ENCODE measurements at regions not wholly inside any gene's neighbourhood (a gene's known extent, or its start where the extent isn't known, plus 50 kb on each side); places are given as distances from the start of the nearest gene placed in this dataset.
A peak's percentile ranks its signal among the peaks of the same experiment; 100 is the strongest.
"Not testable (repeated sequence)": the region's sequence is repeated elsewhere in the genome, so short reads cannot be mapped to it uniquely, and the experiment has no call there.

- FAIRE-seq; DNase-seq (ENCODE audit: low spot score): not testable (repeated sequence)
Measured at GRCh38 chr22:23464796-23465195, 115.3 kb downstream of the IGLL1 start.

DNA sequence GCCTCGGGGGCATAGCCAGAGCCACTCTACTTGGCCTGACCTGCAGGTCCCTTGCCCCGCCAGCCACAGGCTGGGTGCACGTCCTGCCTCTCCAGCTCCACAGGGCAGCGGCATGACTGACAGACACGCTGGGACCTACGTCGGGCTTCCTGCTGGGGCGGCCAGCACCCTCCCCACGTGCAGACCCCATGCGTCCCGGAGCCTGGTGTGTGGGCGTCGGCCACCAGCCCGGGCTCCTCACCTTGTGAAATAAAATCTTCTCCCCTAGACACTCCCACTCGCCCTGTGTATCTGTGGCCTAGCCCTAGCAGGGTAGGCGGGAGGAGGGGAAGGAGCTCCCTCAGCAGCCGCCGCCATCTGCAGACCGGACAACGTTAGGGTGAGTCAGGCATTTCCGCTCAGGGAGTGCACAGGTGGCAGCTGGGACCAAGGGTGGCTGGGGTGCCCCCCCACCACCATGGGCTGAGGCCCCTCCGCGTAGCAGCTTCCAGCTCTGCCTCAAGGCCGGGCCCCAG is 119.5 kb downstream of the IGLL1 start:
- DNase-seq (ENCODE audit: low spot score) = not testable (repeated sequence)
- FAIRE-seq = peak; percentile 83

GRCh38 chr22:23459645-23460516 is 120.2 kb downstream of the IGLL1 start:
- peak; percentile 85 for FAIRE-seq
- DNase-seq (ENCODE audit: low spot score) = not testable (repeated sequence)

- DNase-seq (ENCODE audit: low spot score) (no peak), FAIRE-seq (peak; percentile 74)
Measured at GRCh38 chr22:23458663-23459541, 121.2 kb downstream of the IGLL1 start.

DNA sequence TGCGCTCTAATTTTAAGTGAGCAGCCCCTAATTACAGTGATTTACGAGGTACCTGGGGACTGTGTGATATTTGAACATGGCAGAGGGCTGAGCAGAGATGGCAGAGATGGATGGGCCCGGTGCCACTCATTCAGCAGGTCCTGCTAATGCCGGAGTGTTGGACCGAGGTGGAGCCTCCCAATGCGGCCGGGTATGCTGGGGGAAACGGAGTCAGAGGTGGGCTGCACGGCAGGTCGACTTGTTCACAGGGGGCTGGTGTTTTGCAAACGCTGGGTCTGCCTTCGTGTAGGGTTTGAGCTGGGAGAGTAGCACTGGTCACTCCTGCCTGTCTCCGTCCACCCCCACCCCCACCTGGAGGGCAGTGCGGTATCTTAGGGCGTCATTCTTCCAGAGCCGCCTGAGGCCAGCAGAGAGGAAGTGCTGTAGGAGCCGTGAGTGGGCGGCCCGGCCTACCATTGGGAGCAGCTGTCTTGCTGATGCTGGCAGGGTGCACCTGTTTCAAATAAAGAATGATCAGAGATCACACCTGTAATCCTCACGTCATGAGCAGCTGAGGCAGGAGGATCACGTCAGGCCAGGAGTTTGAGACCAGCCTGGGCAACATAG is 122.6 kb downstream of the IGLL1 start:
- DNase-seq (ENCODE audit: low spot score) (no peak), FAIRE-seq (no peak)

DNA sequence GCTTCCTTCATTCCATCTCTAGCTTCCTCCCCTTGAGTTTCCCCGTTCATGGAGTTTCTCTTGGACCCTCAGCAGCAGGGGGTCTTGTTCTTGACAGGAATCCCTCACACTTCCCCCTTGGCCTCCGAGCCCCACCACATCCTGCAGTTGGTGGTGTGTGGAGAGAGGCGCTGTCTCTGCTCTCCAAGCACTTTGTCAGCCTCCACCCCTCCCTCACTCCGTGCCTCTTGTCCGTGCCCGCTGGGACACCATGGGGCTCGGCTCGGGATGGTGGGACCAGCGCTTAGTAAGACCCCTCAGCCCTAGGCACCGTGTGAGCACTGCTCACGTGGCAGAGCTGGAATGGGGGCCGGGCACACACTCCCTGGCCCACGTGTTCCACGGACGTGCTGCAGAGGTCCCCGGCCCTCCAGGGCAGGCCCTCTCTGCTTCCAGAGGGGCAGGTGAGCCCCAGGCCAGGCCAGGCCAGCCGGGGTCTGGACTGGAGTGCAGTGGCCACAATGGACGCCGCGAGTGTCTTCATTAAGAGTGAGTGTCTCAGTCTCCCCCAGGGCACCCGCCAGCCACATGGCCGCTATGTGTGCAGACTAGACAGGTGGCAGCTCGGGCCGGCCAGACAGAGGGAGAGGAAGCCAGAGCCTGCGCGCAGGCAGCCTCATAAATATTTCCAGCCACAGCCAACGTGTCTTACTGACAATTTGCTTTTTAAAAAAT is 123.3 kb downstream of the IGLL1 start:
- peak; percentile 84 for FAIRE-seq
- not testable (repeated sequence) for DNase-seq (ENCODE audit: low spot score)

DNA sequence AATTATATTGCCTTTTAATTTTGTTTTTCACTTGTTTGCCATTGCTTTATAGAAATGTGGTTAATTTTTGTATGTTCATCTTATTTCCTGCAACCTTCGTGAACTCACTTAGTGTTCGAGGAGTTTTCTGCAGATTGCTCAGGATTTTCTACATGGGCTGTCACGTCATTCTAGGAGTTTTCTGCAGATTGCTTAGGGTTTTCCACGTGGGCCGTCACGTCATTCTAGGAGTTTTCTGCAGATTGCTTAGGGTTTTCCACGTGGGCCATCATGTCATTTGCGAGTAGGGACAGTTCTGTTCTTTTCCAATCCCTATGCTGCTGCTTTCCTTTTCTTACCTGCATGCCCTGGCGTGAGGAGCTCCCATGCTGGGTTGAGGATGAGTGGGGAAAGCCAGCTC is 125.7 kb downstream of the IGLL1 start:
- FAIRE-seq = peak; percentile 97
- not testable (repeated sequence) for DNase-seq (ENCODE audit: low spot score)

DNA sequence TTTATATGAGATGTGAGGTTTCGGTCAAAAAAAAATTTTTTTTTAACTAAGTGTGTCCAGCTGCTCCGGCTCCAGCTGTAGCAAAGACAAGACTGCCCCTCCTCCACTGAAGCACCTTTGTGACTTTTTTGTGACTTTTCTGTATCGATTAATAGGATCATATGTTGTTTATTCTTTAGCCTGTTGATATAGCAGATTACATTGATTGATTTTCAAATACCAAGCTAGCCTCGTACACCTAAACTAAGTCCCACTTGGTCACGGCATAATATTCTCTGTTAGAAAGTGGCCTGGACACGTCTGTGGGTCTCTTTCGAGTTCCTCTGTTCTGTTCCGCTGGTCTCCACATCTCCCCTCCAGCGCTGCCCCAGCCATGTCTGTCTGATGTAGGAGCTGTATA is 126.8 kb downstream of the IGLL1 start:
- DNase-seq (ENCODE audit: low spot score) (no peak), FAIRE-seq (peak; percentile 17)

- FAIRE-seq (peak; percentile 87), DNase-seq (ENCODE audit: low spot score) (no peak)
Measured at GRCh38 chr22:23452231-23453010, 127.7 kb downstream of the IGLL1 start.

- peak; percentile 83 for FAIRE-seq
- not testable (repeated sequence) for DNase-seq (ENCODE audit: low spot score)
Measured at GRCh38 chr22:23451452-23452230, 128.4 kb downstream of the IGLL1 start.

DNA sequence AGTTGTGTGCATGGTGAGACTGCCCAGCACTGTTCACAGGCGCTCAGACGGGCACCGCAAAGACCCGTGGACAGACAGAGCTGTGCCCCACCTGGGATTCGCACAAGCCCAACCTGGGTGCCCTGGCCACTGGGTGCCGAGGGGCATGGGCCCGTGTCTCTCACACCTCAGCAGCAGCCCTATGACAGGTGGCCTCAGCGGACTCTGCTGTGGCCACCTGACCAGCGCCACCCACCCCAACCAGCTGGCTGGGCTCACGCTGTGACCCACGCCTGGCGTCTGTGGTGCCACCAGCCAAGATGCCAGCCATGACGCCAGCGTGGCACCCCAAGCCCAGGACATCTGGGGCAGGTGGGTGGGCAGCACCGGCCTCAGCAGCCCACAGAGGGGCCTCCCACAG is 129.3 kb downstream of the IGLL1 start:
- FAIRE-seq = peak; percentile 91
- not testable (repeated sequence) for DNase-seq (ENCODE audit: low spot score)

DNA sequence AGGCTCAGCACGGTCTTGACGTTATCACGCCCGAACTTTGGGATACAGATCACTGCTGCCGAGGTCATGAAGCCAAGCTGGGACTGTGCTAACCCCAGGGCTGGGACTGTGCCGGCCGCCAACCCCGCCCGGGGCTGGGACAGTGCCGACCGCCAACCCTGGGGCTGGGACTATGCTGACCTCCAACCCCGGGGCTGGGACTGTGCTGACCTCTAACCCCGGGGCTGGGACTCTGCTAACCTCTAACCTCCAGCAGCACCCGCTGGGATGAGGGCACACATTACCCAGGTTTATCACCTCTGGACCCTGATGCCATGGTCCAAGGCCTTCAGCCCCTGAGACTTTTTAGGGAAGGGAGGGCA is 129.7 kb downstream of the IGLL1 start:
- DNase-seq (ENCODE audit: low spot score) (no peak), FAIRE-seq (peak; percentile 27)

GRCh38 chr22:23449748-23450433 is 130.2 kb downstream of the IGLL1 start:
- FAIRE-seq = peak; percentile 96
- not testable (repeated sequence) for DNase-seq (ENCODE audit: low spot score)

DNA sequence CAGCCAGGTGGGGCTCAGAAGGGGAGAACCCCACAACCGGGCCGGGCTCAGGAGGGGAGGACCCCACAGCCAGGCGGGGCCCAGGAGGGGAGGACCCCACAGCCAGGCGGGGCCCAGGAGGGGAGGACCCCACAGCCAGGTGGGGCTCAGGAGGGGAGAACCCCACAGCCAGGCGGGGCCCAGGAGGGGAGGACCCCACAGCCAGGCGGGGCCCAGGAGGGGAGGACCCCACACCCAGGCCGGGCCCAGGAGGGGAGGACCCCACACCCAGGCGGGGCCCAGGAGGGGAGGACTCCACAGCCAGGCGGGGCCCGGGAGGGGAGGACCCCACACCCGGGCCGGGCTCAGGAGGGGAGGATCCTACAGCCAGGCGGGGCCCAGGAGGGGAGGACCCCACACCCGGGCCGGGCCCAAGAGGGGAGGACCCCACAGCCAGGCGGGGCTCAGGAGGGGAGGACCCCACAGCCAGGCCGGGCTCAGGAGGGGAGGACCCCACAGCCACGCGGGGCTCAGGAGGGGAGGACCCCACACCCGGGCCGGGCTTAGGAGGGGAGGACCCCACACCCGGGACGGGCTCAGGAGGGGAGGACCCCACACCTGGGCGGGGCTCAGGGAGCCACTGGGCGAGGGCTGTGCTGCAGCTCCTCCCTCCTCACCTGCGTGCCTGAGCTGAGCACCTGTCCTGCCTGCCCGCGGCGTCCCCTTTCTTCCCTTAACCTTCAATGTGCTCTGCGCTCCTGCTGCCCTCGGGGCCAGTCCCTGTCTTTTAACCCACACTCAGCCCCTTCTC is 131.4 kb downstream of the IGLL1 start:
- DNase-seq (ENCODE audit: low spot score) = not testable (repeated sequence)
- FAIRE-seq = peak; percentile 48

GRCh38 chr22:23446796-23447350 is 133.2 kb downstream of the IGLL1 start:
- DNase-seq (ENCODE audit: low spot score) = no peak

DNA sequence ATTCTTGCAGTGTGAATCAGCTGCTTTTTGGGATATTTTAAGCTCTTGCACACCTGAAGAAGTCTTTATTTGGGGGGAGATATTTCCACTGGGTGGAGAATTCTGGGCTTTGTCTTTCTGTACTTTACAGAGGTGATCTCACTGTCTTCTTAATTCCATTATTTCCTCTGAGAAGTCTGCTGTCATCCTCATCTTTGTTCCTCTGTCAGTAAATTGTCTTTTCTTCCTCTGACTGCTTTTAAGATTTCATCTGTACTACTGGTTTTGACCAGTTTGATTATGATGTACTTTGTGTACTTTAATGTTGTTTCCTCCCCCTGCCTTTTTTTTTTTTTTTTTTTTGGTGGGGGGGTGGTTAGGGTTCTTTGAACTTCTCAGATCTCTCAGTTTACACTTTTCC is 133.9 kb downstream of the IGLL1 start:
- not testable (repeated sequence) for FAIRE-seq; DNase-seq (ENCODE audit: low spot score)

More at GRCh38 chr22:23446796-23447350, 133.2 kb downstream of the IGLL1 start:
- FAIRE-seq = no peak

GRCh38 chr22:23443905-23444304 is 136.2 kb downstream of the IGLL1 start:
- DNase-seq (ENCODE audit: low spot score); FAIRE-seq: not testable (repeated sequence)

All from urothelium cell line (cell line).